Choroid plexus epithelial cell (primary cell): ENCODE measurements at regions not wholly inside any gene's neighbourhood (a gene's known extent, or its start where the extent isn't known, plus 50 kb on each side); places are given as distances from the start of the nearest gene placed in this dataset.
"Not testable (repeated sequence)": the region's sequence is repeated elsewhere in the genome, so short reads cannot be mapped to it uniquely, and the experiment has no call there.

Experiments
- DNase-seq: peaks from one replicate; pipeline ENCODE4 v3.0.0-alpha.2; 2010; ENCODE audit warnings: low read depth
- H3K4me3 ChIP-seq: 2 replicates; pipeline ENCODE4 v1.5.1; 2011; ENCODE audit warnings: low read depth, mild to moderate bottlenecking, control low read depth, low read length, moderate library complexity
- TF ChIP-seq, protein P1 (sequence below): conservative IDR thresholded peaks from 2 replicates; pipeline ENCODE4 v1.5.1; 2011; ENCODE audit warnings: low read depth, mild to moderate bottlenecking, control low read depth, inconsistent platforms, low read length, moderate library complexity

DNA sequence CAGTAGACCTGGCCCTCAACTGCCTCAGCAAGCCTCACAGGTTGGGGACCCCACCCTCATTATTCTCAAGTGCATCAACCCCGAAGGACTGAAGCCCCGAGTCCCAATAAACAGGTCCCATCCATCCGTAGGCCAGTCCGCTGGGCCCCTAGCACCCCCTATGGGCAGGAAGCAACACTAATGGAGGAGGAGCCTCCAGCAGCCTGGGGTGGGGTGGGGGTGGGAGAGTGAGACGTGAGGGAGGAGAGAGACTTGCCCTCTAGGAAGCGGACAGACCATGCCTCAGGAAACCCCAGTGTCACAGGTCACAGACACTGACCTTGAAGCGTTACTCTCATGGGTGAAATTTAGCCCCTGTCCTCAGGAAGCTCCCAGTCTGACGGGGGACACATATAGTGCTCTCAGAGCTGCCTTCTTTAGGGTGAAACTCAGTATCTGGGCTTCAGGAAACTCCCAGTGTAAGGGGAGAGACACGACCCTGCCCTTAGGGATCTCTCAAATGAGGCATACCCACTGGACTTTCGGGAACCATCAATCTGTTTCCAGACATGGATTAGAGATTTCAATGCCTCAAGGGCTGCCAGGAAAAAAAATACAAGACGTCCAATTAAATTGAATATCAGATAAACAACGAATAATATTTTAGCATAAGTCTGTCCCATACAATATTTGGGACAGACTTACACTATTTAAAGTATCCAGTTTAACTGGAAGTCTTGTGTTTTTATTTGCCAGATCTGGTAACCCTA lies 125.8 kb downstream of the MRPL14 start:
- no peak overlapping the region for H3K4me3 ChIP-seq
- peak; percentile 40 for DNase-seq
- TF ChIP-seq, protein P1, sequence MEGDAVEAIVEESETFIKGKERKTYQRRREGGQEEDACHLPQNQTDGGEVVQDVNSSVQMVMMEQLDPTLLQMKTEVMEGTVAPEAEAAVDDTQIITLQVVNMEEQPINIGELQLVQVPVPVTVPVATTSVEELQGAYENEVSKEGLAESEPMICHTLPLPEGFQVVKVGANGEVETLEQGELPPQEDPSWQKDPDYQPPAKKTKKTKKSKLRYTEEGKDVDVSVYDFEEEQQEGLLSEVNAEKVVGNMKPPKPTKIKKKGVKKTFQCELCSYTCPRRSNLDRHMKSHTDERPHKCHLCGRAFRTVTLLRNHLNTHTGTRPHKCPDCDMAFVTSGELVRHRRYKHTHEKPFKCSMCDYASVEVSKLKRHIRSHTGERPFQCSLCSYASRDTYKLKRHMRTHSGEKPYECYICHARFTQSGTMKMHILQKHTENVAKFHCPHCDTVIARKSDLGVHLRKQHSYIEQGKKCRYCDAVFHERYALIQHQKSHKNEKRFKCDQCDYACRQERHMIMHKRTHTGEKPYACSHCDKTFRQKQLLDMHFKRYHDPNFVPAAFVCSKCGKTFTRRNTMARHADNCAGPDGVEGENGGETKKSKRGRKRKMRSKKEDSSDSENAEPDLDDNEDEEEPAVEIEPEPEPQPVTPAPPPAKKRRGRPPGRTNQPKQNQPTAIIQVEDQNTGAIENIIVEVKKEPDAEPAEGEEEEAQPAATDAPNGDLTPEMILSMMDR = peak; percentile 67

DNA sequence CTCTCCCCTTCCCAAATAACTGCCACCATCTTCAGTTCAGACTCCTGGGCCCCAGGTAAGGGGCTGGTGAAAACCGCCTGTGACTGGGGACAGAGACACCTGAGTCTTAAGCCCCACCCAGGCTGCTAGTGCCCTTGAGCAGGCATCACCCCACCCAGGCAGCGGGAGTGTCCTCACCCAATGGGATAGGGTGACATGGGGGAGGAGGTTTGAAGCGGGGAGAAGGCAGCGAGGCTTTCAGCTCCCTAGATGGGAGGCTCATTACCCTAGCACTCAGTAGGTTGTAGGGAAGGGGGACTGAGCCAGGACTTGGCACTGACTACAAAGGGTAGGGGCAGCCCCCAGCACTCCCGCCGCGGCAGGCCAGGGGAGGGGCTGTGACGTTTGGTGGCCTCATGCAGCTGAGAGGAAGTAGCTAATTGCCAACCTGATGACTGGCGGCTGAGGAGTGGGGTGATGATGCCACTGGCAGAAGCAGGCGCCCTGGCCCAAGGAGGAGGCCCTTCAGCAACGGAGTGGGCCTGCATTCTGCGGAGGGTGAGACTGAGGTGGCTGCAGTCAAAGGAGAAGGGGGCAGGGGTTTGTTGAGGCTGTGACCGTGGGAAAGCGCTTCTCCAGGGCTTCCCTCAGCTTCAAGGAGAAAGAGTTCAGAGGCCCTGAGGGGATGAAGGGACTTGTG lies 126.9 kb downstream of the MRPL14 start:
- DNase-seq = no peak
- TF ChIP-seq, protein P1 = no peak
- no peak overlapping the region for H3K4me3 ChIP-seq

DNA sequence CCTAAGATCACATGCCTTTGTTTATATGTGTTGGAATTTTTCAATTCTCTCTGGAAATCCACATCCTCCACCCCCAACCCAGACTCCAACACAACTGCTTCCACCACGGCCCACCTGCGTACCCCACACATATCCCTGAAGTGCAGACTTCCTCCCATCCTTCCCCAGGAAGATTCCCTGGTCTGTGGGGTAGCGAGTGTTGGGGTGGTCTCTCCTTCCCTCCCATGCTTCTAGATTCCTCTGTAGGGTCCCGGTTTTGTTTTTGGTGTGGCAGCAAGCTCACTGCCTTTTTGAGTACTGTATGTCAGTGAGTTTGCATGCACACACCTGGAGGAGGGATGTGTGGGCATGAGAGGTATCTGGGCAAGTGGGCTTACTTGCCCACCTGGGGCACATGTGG lies 127.6 kb downstream of the MRPL14 start:
- TF ChIP-seq, protein P1 = no peak
- no peak for DNase-seq
- H3K4me3 ChIP-seq = no peak overlapping the region

DNA sequence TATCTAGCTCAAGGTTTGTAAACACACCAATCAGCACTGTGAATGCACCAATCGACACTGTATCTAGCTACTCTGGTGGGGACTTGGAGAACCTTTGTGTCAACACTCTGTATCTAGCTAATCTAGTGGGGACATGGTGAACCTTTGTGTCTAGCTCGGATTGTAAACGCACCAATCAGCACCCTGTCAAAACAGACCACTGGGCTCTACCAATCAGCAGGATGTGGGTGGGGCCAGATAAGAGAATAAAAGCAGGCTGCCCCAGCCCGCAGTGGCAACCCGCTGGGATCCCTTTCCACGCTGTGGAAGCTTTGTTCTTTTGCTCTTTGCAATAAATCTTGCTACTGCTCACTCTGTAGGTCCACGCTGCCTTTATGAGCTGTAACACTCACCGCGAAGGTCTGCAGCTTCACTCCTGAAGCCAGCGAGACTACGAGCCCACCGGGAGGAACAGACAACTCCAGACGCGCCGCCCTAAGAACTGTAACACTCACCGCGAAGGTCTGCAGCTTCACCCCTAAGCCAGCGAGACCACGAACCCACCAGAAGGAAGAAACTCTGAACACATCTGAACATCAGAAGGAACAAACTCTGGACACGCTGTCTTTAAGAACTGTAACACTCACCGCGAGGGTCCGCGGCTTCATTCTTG lies 128.5 kb downstream of the MRPL14 start:
- not testable (repeated sequence) for H3K4me3 ChIP-seq, DNase-seq

DNA sequence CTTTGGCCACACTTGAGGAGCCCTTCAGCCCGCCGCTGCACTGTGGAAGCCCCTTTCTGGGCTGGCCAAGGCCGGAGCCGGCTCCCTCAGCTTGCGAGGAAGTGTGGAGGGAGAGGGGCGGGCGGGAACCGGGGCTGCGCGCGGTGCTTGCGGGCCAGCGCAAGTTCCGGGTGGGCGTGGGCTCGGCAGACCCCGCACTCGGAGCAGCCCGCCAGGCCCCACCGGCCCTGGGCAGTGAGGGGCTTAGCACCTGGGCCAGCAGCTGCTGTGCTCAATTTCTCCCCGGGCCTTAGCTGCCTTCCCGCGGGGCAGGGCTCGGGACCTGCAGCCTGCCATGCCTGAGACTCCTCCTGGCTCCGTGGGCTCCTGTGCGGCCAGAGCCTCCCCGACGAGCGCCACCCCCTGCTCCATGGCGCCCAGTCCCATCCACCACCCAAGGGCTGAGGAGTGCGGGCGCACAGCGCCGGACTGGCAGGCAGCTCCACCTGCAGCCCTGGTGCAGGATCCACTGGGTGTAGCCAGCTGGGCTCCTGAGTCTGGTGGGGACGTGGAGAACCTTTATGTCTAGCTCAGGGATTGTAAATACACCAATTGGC lies 129.2 kb downstream of the MRPL14 start:
- not testable (repeated sequence) for DNase-seq, H3K4me3 ChIP-seq

DNA sequence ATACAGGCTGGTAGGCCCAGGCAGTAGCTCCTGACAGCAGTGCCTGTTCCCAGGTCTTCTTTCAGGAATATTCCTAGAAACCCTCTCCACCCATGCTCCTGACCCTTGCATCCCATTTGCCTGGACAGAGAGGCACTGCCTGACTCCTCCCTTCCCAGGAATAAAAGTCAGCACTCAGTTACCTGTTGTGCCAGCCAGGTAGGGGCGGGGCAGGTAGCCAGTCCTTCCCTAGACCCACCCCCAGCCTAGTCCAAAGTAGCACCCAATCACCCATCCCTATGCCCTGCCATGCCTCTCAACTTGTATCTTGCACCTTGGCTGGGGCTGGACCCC lies 129.9 kb downstream of the MRPL14 start:
- TF ChIP-seq, protein P1 = no peak
- no peak for DNase-seq
- H3K4me3 ChIP-seq = no peak overlapping the region

DNA sequence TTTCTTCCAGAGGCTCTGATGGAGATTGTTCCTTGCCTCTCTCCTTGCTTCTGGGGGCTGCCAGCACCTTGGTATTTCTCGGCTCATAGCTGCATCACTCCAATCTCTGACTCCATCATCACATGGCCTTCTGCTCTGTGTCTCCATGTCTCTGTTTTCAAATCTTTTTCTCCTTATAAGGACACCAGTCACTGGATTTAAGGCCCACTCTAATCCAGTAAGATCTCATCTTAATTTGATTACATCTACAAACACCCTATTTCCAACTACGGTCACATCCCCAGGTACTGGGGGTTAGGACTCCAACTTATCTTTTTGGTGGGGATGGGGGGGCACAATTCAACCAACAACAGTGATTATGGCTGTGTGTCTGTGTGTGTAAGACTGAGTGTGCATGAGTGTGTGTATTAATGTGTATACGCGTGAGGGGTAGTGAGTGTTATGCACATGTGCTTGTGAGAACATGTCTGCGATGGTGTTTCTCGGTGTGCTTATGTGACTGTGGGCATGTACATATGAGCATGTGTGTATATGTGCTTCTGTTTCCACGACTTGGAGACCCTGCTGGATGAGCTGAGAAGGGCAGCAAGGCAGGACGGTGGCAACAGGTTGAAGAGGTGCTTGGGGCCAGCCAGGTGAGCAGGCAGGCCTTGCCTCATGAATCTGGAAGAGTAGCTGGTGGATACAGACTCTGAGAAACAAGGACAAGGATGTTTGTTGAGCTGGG lies 130.5 kb downstream of the MRPL14 start:
- TF ChIP-seq, protein P1 = no peak
- no peak overlapping the region for H3K4me3 ChIP-seq
- no peak for DNase-seq
